ENCODE measurements at regions not wholly inside any gene's neighbourhood (a gene's known extent, or its start where the extent isn't known, plus 50 kb on each side); places are given as distances from the start of the nearest gene placed in this dataset.
A peak's percentile ranks its signal among the peaks of the same experiment; 100 is the strongest.

DNA sequence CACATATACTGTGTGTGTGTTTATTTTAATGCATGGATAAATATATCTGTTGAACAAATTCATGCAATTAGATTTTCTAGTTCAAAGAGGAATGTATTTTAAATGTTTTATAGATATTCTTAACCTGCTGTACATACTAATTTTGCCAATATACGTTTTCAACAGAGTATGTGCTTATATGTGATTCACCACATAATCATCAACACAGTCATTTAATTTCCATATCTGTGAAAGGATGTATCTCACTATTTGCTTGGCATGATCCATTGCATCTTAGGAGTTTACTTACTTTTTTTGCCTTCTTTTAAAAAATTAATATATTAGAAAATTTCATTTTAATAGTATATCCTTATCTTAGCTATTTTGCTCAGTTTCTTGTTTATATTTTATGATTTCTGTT is 902.3 kb upstream of the CITED2 start:
- TF ChIP-seq, protein P1, sequence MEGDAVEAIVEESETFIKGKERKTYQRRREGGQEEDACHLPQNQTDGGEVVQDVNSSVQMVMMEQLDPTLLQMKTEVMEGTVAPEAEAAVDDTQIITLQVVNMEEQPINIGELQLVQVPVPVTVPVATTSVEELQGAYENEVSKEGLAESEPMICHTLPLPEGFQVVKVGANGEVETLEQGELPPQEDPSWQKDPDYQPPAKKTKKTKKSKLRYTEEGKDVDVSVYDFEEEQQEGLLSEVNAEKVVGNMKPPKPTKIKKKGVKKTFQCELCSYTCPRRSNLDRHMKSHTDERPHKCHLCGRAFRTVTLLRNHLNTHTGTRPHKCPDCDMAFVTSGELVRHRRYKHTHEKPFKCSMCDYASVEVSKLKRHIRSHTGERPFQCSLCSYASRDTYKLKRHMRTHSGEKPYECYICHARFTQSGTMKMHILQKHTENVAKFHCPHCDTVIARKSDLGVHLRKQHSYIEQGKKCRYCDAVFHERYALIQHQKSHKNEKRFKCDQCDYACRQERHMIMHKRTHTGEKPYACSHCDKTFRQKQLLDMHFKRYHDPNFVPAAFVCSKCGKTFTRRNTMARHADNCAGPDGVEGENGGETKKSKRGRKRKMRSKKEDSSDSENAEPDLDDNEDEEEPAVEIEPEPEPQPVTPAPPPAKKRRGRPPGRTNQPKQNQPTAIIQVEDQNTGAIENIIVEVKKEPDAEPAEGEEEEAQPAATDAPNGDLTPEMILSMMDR (IDR thresholded peaks at IDR 0.05): no peak
- no peaks in the 10 kb centered on the region for H3K27me3 ChIP-seq
- H3K27ac ChIP-seq: no peak overlapping the region
- peaks cover 0 to 4% of the 10 kb centered on the region in 2 donors for H3K4me1 ChIP-seq
- no peak for DNase-seq (ENCODE audit: low spot score)
- no peaks in the 10 kb centered on the region for H3K9me3 ChIP-seq
- H3K4me3 ChIP-seq: no peak overlapping the region
- H3K36me3 ChIP-seq: no peaks in the 10 kb centered on the region

DNA sequence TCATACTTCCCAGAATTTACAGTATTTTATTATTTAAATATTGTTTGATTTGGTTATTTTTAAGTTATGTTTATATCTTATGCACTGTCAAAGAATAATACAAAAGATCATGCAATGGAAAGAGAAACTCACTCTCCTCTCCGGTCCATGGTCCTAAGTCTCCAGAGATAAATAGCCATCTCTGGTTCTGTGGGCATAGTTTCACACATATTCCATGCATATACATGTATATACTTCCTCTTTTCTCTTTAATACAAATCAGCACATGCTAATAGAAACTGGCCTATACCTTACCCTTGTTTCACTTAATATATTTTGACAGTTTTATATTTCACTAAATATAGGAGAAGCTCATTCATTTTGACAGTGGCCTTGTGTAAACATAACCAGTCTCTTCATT is 901.7 kb upstream of the CITED2 start:
- TF ChIP-seq, protein P1 (IDR thresholded peaks at IDR 0.05): no peak
- H3K9me3 ChIP-seq: no peaks in the 10 kb centered on the region
- no peak overlapping the region for H3K27ac ChIP-seq
- no peak for DNase-seq (ENCODE audit: low spot score)
- H3K36me3 ChIP-seq: no peaks in the 10 kb centered on the region
- H3K27me3 ChIP-seq: no peaks in the 10 kb centered on the region
- no peak overlapping the region for H3K4me3 ChIP-seq
- H3K4me1 ChIP-seq: peaks cover 0 to 7% of the 10 kb centered on the region in 2 donors

DNA sequence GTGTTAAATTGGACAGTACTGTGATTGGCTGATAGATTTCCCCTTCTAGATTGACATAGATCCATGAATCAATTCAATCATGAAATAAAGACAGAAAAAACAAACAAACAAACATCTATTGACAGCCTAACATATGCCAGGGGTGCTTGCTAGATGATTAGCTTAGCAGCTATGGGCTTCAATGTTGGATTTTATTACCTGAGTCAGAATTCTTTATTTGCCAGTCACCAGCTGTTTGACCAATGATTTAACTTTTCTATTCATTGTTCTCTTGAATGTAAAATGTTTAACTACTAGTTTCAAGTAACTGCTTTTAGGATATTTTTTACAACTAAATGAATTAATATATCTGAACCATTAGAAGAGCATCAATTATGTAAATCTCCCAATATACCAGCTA is 901.3 kb upstream of the CITED2 start:
- Histone ChIP-seq H3K27ac (no peak overlapping the region), H3K4me3 (no peak overlapping the region), H3K4me1 (peaks cover 0 to 7% of the 10 kb centered on the region in 2 donors), H3K27me3 (no peaks in the 10 kb centered on the region), H3K36me3 (no peaks in the 10 kb centered on the region), H3K9me3 (no peaks in the 10 kb centered on the region)
- TF ChIP-seq, protein P1 (IDR thresholded peaks at IDR 0.05): no peak
- no peak for DNase-seq (ENCODE audit: low spot score)

DNA sequence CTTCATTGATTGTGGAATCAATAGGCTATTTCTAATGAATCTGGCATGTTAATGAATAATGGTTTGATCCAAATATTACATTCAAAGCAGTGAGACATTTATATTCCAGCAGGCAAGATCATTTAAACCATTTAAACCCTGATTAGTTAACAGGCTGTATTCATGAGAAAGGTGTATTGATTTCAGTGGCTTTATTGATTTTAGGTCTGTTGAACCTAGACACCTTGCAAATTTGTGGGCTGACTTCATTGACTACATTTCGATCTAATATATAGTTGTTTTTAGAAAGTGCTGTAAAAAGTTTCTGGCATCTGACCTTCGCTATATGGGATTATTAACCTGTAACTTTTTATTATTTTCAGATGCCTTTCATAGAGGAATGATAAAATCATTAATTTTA is 900.1 kb upstream of the CITED2 start:
- no peaks in the 10 kb centered on the region for H3K9me3 ChIP-seq
- DNase-seq (ENCODE audit: low spot score): no peak
- no peak overlapping the region for H3K27ac ChIP-seq
- no peak overlapping the region for H3K4me3 ChIP-seq
- H3K36me3 ChIP-seq: no peaks in the 10 kb centered on the region
- TF ChIP-seq, protein P1 (IDR thresholded peaks at IDR 0.05): no peak
- peaks cover 0 to 7% of the 10 kb centered on the region in 2 donors for H3K4me1 ChIP-seq
- H3K27me3 ChIP-seq: no peaks in the 10 kb centered on the region

- Histone ChIP-seq H3K27ac (peak overlapping the region; percentile 7 to 63), H3K27me3 (no peaks in the 10 kb centered on the region), H3K4me3 (no peak overlapping the region), H3K4me1 (peaks cover 0 to 7% of the 10 kb centered on the region in 2 donors), H3K36me3 (no peaks in the 10 kb centered on the region), H3K9me3 (peaks cover 0 to 5% of the 10 kb centered on the region in 2 donors)
- TF ChIP-seq, protein P1 (IDR thresholded peaks at IDR 0.05): no peak
- DNase-seq (ENCODE audit: low spot score): no peak
Observed at GRCh38 chr6:140271759-140272377, 897.4 kb upstream of the CITED2 start.

Measured in right atrium auricular region (tissue), 2 donors.